DMS114 treated with DMSO at 0.1 percent for 48 hours (cell line): ENCODE measurements at regions not wholly inside any gene's neighbourhood (a gene's known extent, or its start where the extent isn't known, plus 50 kb on each side); places are given as distances from the start of the nearest gene placed in this dataset.
"Not testable (repeated sequence)": the region's sequence is repeated elsewhere in the genome, so short reads cannot be mapped to it uniquely, and the experiment has no call there.

Experiments used
- DNase-seq: peaks from one replicate; lab custom pipeline; 2025; ENCODE audit not compliant: unreplicated experiment; lab: John Stamatoyannopoulos, UW

DNA sequence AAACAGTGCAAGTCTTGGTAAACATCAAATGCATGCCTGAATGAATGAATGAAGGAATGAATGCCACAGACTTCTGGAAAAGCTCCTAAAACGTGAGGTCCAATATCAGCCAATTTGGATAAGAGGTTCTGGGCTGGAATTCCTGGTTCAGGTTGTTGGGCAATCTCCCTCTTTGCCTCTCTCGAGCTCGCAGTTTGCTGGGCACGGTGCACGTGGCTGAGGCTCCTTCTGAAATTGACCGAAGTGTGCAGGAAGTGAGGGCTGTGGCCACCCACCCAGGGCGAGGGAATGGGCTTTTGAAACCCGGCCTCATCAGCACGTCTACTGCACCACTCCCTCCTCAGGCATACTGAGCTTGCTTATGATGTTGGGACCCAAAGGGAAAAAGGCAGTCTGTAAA, 288.8 kb upstream of the HS6ST1 start:
- DNase-seq: no peak

DNA sequence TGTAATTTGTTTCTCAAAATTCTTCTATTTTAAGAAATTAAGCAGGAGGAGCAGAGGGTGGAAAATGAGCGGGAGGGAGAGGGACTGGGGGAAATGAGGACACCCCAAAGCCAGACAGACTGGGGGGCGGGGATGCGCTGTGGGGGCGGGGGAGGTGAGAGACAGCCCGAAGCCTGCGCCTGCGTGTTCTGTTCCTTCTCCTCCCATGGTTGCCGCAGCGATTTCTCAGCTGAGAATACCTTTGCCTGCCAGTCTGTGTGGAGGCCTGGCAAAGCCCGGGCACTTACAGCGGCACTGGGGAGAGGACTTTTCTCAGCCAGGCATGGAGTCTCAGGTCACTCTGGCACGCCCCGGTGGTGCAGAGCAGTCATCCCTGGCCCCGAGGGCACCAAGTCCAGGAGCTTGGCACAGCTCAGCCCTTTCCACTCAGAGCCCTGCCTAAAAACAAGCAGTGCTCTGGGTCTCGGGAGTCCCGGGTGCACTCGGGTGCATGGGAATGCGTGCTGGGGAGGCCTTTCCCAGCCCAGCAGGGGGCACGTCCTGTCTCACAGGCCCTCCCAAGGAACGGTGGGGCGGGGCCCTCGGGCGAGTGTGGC, 289.3 kb upstream of the HS6ST1 start:
- no peak for DNase-seq

DNA sequence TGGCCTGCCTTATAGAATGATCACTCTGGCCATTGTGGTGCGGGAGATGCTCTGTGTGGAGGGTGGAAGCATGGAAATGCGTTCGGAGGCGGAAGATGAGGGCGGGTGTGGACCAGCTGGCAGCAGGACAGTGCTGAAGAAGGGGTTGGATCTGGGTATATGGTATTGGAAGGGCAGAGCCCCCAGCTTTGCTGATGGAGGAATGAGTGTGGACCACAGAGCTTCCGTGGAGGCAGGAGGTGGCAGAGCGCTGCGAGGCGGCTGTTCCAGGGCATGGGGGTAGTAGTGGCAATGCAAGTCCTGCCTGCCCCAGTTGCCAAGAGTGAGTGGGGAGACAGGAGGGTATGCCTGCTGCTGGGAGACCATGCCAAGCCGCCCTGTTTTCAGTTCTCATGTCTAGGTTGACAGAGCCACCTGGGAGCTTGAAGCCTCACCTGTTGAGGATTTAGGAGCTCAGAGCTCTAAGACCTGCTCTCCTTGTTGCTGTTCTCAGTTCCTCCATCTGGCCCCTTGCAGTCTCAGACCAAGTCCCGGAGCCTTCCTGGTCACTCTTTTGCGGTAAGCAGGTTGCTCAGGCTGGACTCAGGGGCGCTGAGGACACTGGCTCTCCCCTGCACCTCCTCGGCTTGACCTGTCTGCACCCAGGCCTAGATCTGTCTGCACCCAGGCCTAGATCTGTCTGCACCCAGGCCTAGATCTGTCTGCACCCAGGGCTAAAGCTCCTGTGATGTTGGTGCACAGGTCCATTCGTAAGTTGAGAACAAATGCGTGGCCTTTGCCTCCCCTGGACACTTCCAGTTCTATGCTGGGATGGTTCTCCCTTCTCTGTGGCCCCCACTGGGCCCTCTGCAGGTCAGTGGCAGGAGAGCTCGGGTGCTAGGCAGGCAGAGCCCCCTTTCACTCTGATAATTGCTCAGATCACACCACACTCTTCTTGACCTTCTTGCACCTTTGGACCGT, 290.5 kb upstream of the HS6ST1 start:
- no peak for DNase-seq

DNA sequence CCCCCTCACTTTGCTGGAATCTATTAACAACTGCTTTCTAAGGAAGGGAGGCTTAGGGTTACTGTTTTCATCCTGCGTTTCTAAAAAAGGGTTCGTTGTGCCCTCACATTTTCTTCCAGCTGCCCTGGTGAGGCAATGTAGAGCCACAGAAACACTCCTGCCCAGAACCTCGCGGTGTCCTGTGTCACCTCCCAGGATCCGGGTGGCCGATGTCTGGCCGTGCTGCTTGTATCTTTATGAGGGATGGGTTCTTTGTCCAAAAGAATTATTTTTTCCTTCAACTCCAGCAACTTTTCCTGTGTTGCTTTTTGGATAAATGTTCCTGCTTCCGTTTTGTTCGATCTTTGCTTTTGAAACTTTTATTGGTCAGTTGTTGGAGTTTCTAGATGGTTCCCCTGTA, 291.8 kb upstream of the HS6ST1 start:
- DNase-seq: no peak

DNA sequence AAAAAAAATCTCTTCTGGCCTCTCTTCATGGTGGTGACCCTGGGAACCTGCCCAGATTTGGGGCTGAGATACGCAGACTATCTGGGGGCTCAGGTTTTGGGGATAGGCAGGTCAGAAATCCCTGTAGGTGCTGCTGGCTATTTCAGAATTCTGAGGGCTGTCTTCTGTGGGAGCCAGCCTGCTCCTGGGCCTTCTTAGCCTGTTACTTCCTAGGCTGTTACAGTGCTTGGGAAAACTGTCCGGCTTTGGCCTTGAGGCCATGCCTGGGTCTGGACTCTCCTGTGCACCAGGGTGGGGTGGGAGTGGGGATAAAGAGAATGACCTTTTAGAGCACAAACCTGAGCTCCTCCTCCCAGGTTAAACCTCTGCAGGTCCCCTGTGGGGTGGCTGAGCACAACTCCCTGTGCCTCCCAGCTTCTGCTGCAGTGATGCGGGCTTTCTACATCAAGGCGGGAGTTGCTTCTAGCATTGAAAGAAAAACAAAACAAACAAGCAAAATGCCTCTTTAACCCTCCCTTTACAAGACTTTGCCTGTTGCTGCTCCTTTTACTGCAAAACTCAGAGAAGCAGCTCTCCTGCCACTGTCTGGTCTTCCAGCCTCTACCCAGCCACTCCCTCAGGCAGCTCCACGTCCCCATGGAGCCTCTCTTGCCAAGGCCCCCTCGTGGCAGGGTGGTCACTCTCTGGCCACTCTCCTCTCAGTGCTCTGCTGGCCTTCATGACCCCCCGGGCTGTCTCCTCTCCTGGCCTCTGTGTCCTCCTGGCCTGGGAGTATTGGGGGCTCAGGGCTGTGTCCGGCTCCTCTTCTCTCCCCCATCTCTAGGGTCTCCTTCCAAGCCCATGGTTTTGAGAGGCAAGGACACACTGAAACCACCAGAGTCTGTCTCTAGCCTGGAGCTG, 293.0 kb upstream of the HS6ST1 start:
- DNase-seq: no peak

DNA sequence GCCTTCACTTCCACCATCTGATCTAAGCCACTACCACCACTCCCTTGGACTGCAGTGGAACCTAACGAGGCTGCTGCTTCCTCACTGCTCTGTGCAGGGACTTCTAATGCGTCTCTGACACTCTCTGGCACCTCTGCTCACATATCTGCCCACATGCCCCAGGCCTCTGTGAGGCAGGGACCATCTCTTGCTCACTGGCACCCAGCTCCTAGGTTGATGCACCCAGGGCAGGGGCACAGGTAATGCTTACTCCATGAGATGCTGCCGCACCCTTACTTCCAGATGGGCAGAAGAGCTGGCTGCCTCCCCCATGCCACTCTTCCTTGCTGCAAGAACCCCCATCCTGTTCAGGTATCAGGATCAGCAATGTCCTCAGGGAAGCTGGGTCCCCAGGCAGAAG, 294.0 kb upstream of the HS6ST1 start:
- DNase-seq: no peak

DNA sequence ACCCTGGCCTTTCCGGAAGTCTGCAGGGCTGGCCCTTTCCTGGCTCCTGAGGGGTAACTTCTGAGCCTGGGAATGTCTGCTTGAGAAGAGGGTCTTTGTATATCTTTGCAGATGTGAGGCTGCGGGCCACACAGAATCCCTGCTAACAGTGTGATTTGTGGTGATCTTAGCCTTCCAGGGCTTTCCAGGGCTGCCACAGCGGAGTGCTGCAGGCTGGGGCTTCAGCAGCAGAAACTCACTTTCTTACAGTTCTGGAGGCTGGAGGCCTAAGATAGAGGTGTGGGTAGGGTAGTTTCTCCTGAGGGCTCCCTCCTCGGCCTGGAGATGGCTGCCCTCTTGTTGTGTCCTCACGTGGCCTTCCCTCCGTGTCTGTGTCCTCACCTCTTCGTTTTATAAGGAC, 294.7 kb upstream of the HS6ST1 start:
- DNase-seq: no peak

DNA sequence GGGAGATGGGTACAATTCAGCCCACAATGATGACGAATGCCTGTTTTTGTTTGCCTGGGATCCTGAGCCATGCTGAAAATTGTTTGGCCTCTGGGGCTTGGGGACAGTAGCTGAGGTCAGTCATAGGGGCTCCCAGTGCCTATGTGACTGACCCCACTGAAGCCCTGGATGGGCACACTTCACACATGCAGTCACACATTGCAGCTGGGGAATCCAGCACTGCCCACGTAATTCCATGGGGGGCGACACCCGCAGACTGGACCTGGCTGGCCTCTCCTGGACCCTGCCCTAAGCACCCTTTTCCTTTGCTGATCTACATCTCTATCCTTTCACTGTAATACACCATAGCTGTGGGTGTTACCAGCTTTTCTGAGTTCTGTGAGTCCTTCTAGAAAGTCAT, 295.2 kb upstream of the HS6ST1 start:
- no peak for DNase-seq

DNA sequence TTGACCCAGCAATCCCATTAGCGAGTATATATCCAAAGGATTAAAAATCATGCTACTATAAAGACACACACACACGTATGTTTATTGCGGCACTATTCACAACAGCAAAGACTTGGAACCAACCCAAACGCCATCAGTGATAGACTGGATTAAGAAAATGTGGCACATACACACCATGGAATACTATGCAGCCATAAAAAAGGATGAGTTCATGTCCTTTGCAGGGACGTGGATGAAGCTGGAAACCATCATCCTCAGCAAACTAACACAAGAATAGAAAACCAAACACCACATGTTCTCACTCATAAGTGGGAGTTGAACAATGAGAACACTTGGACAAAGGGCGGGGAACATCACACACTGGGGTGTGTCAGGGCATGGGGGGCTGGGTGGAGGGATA, 296.2 kb upstream of the HS6ST1 start:
- not testable (repeated sequence) for DNase-seq

DNA sequence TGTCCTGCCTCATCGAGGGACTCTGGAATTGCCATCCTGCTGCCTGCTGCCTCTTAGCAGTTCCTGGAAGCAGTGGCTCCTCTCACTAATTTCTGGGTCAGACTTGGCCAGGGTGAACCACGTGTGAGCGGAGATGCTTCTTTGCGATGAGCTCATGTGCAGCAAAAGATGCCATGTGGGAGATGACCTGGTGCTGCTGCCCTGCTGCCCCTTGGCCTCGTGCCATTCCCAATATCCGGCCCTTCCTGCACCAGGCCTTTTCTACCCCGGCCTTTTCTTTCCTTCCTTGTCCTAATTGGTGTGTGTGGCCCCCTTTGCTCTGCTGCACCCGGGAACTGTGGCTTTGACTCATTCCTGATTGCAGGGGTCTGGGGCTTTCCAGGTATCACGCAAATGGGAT, 296.9 kb upstream of the HS6ST1 start:
- no peak for DNase-seq

DNA sequence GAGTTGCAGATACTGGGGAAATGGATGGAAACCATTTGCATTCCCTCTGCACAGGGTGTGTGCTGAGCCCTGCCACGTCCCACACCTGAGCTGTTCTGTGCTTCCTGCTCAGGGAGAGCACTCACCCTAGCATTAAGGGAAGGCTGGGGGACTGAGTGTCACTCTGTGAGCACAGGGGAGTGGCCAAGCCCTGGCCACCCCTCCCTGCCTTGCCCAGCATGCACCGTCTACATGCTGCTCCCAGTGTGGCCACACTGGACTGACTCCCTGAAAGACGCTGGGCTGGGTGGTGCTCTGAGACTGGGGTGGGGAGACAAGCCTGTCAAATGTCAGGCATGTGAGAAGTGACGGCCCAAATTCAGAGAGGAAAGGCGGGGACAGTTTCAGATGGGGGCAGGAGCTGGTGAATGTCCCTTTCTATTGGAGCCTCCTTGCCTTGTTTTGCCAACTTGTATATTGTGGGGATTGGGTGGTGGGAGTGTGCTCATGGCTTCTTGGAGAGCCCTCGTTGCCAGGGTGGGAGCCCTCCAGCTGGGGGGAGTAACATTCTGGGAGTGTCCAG, 298.4 kb upstream of the HS6ST1 start:
- no peak for DNase-seq

DNA sequence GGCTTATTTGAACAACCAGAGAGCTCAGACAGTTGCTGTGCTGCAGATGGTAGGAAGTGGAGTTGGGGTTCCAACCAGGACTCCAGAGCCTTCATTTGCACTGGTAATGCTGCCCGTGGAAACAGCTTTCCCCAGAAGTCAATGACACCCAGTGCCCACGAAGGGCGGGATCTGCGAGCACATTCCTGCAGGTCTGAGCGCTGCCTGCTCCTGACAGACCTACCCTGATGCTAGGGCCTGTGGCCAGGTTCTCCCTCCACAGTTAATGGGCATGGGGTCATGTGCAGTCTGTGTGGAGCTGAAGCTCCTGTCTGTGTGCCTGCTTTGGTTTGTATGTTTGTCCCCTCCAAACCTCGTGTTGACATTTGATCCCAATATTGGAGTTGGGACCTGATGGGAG, 299.0 kb upstream of the HS6ST1 start:
- DNase-seq: no peak

DNA sequence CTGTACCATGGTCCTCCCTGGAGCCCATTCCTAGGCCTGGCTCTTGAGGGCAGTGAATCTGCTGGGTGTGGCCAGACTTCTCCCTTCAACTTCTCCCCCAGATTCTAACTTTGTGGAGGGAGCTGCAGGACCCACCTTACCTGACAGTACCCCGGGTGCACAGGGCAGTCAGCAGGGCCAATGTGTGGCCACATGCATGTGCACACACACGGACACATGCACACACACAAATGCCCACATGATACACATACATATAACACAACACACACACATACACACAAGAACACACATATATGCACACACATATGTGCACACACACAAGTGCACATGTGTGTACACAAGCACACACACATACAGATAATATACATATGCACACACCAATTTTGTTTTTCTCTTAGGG, 300.0 kb upstream of the HS6ST1 start:
- no peak for DNase-seq

DNA sequence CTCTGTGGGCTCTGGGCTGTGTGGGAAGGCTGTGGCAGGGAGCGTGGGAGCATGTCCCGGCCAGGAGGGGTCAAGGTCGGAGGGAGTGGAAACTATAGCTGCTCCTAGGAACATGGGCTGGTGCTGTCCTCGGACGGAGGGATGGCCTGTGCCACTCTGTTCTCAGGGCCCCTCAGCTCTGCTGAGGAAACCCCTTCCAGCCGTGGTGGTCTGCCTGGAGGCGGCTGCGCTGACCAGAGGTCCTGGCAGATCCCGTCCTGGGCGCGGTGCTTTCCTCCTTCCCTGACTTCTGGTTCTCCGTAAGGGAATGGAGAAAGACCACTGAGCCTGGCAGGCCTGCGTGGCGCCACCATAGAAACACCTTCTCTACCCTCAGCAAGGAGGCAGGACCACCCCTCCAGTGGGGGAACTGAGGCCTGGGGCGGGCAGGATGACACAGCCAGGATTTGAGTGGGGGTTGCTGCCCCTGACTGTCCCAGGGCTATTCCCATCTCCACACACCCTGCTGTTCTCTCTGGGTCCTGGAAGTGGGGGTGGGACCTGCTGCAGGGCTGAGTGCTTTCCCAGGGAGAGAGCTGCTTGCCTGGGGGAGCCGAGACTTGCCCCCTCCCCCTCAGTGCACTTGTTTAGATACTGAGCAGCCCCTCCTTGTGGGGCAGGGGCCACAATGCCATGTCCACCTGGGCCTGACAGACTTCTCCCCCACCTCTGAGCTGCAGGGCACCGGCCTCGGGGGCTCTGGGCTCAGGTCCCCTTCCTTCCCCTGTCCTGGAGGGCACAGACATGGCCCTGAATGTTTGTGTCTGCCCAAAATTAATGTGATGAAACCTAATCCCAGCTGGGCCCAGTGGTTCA, 301.0 kb upstream of the HS6ST1 start:
- DNase-seq: no peak

DNA sequence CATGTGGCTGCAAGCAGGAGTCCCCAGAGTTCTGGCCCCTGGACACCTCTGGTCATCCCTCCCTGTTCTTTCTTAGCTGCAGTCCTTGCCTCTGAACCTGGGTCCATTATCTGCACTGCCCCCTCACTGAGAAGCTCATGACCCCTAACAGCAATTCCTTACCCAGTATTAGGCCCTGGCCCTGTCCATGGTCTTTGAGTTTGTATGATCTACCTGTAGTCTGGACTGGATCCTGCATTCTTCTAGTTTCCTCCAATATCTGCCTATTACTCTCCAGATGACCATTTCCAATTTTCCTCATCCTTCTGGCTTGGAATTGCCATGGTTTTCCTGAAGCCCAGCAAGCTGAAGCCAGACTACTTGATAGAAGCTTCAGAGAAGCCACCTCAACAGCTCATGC, 302.4 kb upstream of the HS6ST1 start:
- no peak for DNase-seq

DNA sequence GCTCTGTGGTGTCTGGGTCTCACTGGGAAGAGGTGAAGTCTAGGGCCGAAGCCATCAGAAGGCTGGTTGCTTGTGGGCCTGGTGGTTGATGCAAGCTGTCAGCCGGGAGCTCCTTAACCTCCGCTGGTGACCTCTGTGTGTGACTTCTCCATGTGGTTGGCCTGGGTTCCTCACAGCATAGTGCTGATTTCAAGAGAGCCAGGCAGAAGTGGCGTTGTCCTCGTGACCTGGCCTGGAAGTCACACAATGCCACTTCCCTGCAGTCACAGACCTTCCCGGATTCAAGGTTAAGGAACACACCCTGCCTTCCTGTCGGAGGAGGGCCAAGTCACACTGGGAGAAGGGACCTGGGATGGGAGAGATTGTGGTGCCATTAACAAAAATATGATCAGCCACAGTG, 303.7 kb upstream of the HS6ST1 start:
- no peak for DNase-seq

DNA sequence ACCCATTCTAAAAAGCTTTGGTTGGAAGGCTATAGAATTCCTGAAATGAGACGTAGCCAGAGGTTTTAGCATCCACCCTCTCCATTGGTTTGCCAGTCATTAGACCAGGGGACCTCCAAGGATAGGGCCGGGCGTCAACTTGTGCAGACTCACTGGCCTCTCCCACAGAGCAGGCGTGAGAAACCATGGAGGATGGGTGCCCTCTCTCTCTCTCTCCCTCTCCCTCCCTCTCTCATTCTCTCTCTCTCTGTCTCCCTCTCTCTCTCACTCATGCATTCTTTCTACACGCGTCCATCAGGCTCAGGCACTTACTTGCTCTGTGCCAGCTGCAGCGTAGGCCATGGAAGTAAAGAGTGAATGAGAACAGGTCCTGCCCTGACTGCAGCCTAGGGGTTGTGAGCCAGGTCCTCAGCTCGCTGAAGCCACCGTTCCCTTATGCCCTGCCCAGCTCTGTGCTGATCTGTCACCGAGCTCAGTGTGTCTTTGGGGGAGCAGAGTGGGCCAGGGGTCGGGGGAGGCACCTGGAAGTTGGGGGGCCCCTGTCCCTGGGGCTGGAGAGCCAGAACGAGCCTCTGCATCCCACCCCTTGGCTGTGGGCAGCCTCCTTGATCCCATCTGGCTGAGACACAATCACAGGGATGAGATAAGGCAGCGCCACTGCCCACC, 304.4 kb upstream of the HS6ST1 start:
- DNase-seq: no peak

DNA sequence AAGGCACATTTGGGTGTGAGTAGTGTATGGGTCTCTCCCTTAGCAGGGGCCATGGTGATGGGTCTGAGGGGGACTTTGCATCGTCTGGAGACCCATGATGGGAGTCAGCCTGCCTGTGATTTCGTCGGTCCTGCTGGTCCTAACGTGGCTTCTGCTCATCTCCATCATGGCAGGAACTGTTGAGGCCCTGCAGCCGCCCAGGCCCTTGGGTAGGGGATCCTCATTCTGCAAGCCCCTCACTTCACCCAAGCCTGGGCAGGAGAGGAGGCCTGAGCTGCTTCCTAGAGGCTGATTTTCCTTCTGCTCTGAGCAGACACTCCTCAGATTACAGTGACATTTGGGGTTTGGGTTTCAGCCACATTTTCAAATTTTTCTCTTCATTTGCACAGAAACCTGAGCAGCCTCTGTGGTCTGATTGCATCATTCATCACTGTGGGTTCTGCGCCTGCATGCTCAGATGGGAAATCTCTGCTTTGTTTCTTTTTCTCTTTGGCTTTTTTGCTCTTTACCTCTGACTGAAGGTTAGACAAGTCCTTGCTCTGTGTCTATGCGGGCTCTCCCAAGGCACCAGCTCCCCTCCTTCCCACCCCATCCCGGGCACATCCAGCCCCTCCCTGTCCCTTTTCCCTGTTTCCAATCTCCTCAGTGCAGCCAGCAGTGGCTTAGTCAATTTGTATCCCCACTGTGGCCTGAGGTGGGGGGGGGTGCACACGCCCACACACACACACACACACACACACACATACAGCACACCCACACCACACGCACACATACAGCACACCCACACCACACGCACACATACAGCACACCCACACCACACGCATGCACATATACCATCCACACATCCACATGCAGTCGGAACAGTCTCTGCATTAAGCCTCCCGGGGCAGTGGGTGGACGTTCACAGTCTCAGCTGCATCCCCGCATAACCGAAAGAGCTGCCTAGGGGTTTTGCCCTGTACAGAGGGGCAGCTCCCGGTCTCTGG, 305.4 kb upstream of the HS6ST1 start:
- DNase-seq: no peak

DNA sequence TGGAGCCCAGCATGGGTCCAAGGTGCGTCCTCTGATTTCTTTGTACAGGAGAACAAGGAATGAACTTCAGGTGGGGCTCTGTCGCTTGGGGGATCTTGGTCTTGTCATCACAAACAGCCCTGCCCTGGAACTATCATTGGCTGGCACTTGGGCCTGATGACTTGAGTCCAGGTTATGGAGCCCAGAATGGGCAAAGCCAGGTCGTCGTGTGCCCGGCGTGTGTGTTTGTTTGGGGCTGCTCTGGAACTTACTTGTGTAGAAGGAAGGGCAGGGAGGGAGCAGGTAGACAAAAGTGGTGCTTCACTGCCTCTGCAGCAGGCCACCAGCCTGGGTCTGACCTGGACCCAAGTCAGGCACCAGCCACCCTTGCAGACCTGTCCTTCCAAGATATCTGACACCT, 306.3 kb upstream of the HS6ST1 start:
- DNase-seq: no peak
